ENCODE measurements at regions not wholly inside any gene's neighbourhood (a gene's known extent, or its start where the extent isn't known, plus 50 kb on each side); places are given as distances from the start of the nearest gene placed in this dataset.
A peak's percentile ranks its signal among the peaks of the same experiment; 100 is the strongest.

GRCh38 chr5:67494186-67494855, 297.7 kb upstream of the CD180 start:
- TF ChIP-seq, protein P1, sequence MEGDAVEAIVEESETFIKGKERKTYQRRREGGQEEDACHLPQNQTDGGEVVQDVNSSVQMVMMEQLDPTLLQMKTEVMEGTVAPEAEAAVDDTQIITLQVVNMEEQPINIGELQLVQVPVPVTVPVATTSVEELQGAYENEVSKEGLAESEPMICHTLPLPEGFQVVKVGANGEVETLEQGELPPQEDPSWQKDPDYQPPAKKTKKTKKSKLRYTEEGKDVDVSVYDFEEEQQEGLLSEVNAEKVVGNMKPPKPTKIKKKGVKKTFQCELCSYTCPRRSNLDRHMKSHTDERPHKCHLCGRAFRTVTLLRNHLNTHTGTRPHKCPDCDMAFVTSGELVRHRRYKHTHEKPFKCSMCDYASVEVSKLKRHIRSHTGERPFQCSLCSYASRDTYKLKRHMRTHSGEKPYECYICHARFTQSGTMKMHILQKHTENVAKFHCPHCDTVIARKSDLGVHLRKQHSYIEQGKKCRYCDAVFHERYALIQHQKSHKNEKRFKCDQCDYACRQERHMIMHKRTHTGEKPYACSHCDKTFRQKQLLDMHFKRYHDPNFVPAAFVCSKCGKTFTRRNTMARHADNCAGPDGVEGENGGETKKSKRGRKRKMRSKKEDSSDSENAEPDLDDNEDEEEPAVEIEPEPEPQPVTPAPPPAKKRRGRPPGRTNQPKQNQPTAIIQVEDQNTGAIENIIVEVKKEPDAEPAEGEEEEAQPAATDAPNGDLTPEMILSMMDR (IDR thresholded peaks at IDR 0.05; ENCODE audit: control insufficient read depth, insufficient read depth, low read depth, low read length, missing control alignments): no peak
- no peak overlapping the region for H3K4me3 ChIP-seq (ENCODE audit: control insufficient read depth, low read depth, low read length)
- DNase-seq (ENCODE audit: low read depth): no peak

GRCh38 chr5:67493676-67494075, 297.1 kb upstream of the CD180 start:
- no peak overlapping the region for H3K4me3 ChIP-seq (ENCODE audit: control insufficient read depth, low read depth, low read length)
- TF ChIP-seq, protein P1 (IDR thresholded peaks at IDR 0.05; ENCODE audit: control insufficient read depth, insufficient read depth, low read depth, low read length, missing control alignments): peak; percentile 36
- DNase-seq (ENCODE audit: low read depth): no peak

DNA sequence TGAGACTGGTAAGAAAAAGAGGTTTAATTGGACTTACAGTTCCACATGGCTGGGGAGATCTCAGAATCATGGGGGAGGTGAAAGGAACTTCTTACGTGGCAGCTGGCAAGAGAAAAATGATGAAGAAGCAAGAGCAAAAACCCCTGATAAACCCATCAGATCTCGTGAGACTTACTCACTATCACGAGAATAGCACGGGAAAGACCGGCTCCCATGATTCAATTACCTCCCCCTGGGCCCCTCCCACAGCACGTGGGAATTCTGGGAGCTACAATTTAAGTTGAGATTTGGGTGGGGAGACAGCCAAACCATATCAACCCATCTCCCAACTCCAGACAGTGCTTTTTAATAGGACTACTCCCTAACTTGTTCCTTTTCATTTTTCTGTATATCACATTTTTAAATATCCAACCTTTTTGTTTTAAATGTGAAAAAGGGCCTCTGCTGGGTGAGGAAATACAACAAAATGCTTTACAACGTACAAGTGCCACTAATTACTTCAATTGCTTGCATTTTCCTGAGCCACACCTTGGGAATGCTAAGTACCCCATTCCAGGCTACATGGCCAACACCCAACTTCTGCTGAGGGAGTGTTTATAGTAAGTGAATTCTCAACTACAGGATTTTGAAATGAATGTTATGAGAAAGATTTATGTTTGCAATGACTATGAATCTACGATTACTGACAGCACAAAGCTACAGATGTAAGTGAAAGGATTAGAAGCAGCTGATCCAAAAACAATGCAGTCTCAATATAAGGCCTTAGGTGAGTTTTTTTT, 294.1 kb upstream of the CD180 start:
- TF ChIP-seq, protein P1 (IDR thresholded peaks at IDR 0.05; ENCODE audit: control insufficient read depth, insufficient read depth, low read depth, low read length, missing control alignments): no peak
- no peak overlapping the region for H3K4me3 ChIP-seq (ENCODE audit: control insufficient read depth, low read depth, low read length)
- DNase-seq (ENCODE audit: low read depth): no peak

DNA sequence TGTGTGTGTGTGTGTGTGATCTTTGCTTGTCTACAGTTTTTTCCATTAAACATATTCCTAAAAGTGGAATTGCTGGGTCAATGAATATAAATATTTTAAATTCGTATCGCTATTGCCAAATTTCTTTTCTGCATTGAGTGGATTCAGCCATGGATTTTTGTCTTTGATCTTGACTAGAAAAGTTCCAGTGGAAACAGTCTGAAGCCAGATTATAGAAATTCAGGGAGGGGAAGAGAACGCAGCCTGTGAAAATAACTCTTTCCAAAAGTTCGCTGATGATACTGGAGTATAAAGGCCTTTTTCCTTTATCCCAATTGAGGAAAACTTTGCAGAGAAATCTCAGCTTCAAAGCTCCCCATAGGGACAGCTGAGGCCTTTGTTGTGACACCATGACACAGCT, 292.3 kb upstream of the CD180 start:
- DNase-seq (ENCODE audit: low read depth): no peak
- H3K4me3 ChIP-seq (ENCODE audit: control insufficient read depth, low read depth, low read length): no peak overlapping the region

DNA sequence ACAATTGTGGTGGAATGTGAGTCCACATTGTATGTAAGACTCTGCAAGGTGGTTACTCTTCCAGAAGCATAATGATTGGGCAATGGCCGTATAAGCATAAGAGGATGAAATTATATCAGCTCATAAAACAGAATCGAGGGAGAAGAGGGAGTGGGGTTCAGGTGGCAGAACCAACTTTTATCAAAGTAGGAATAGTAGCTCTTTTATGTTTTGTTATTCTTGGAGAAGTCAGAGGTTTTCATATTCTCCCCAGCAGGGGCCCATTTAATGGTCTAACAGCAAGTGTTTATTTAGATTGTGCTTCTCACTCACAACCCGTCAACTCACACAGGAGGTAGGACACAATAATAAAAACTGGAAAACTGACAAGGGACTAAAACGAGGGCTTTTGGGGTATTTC, 291.3 kb upstream of the CD180 start:
- TF ChIP-seq, protein P1 (IDR thresholded peaks at IDR 0.05; ENCODE audit: control insufficient read depth, insufficient read depth, low read depth, low read length, missing control alignments): no peak
- no peak for DNase-seq (ENCODE audit: low read depth)
- no peak overlapping the region for H3K4me3 ChIP-seq (ENCODE audit: control insufficient read depth, low read depth, low read length)

More for the DNA sequence above, 292.3 kb upstream of the CD180 start:
- TF ChIP-seq, protein P1 (IDR thresholded peaks at IDR 0.05; ENCODE audit: control insufficient read depth, insufficient read depth, low read depth, low read length, missing control alignments): no peak

- no peak overlapping the region for H3K4me3 ChIP-seq (ENCODE audit: control insufficient read depth, low read depth, low read length)
- no peak for DNase-seq (ENCODE audit: low read depth)
- TF ChIP-seq, protein P1 (IDR thresholded peaks at IDR 0.05; ENCODE audit: control insufficient read depth, insufficient read depth, low read depth, low read length, missing control alignments): no peak
Observed at GRCh38 chr5:67483453-67484030, 286.9 kb upstream of the CD180 start.

All from AG09309 (cell line).